Activated CD4-positive, alpha-beta T cell treated with anti-CD3 and anti-CD28 coated beads for 48 hours (primary cell): ENCODE measurements at regions not wholly inside any gene's neighbourhood (a gene's known extent, or its start where the extent isn't known, plus 50 kb on each side); places are given as distances from the start of the nearest gene placed in this dataset.
"Not testable (repeated sequence)": the region's sequence is repeated elsewhere in the genome, so short reads cannot be mapped to it uniquely, and the experiment has no call there.

ENCODE experiments used
- DNase-seq: peaks from one replicate; pipeline ENCODE4 v3.0.0-alpha.2; 2020

- no peak for DNase-seq
Observed at GRCh38 chr5:34452170-34452828, 203.8 kb upstream of the RAI14 start.

- no peak for DNase-seq
Observed at GRCh38 chr5:34455098-34455497, 201.0 kb upstream of the RAI14 start.

DNA sequence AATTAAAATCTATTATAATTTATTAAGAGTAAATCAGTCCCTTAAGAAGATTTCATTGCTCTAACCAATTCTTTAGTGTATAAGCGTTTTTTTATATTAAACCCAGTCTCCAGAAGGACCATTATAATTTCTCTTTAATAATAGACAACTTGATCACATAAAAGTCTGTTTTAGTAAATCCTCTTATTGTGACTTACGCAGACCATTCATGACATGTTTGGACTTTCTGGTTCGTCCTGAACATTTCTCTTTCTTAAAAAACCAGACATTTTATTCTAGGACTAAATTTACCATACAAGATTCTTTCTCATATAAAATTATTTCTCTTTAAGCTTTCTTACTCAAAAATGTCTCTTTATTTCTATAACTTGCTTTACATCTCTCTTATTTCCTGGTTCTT, 196.2 kb upstream of the RAI14 start:
- no peak for DNase-seq

GRCh38 chr5:34460496-34460895, 195.6 kb upstream of the RAI14 start:
- no peak for DNase-seq

DNA sequence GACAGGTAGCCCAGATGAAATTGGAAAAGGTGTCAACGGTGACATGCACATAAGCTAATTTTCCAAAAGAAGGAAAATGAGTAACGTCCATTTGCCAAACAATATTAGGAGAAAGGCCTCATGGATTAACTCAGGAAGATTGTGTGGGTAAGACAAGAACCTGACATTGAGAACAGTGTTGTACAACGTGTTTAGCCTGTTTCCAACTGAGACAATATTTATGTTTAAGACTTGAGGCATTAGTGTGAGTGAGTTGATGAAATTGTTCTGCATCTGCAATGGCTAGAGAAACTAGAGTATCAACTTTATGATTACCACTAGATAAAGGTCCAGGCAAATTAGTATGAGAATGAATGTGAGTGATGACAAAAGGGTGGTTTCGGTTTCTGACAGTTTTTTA, 191.3 kb upstream of the RAI14 start:
- DNase-seq: no peak

DNA sequence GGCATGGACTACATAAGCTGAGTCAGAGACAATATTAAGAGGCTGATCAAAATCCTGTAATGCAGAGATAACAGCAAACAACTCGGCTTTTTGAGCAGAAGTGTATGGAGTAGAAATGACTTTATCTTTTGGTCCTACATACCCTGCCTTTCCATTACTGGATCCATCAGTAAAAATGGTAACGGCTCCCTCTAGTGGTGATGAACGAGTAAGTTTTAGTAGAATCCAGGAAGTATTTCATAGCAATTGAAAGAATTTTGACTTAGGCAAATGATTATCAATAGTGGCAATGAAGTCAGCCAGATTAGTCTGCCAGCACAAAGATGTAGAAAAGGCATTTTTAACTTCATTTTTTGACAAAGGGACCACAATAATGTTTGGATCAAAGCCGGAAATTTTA, 190.8 kb upstream of the RAI14 start:
- not testable (repeated sequence) for DNase-seq

- DNase-seq: not testable (repeated sequence)
Observed at GRCh38 chr5:34466519-34467388, 189.4 kb upstream of the RAI14 start.

DNA sequence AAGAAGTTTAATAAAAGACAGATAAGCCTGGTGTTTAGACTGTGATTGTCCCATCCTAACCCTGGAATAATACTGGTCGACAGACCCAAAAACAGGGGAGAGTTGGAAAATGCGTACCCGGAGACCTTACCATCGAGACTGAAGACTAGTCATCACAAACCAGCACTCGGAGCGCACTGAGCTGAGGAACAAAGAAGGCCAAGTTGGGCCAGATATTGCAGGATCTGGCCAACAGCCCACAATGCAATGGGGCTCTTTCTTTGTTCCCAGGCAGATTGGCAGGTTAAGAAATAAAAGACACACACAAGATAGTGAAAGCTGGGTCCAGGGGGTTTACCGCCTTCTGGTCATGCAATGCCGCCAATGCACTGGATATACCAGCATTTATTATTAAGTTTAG, 188.7 kb upstream of the RAI14 start:
- no peak for DNase-seq

- DNase-seq: not testable (repeated sequence)
Observed at GRCh38 chr5:34467984-34468383, 188.1 kb upstream of the RAI14 start.

- no peak for DNase-seq
Observed at GRCh38 chr5:34469971-34470370, 186.2 kb upstream of the RAI14 start.

DNA sequence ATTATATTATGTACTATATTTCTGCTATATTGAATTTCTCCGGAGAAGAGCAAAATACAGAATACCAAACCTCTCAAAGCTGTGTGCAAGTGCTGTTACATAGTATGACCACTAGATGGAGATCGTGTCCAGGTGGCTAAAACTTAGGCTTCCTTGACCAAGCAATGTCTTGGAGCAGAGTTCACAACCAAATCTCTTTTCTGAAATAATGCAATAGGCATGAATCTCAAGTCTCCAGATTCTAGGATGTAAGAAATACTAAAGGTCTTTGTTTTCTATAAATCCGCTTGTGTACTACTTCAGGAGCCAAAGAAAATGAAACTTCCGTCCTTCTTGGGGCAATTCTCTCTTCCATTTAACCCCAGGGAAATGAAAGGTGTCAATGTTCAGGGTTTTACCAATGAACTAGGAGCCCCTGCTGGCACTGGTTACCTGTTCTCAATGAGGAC, 181.5 kb upstream of the RAI14 start:
- DNase-seq: no peak

DNA sequence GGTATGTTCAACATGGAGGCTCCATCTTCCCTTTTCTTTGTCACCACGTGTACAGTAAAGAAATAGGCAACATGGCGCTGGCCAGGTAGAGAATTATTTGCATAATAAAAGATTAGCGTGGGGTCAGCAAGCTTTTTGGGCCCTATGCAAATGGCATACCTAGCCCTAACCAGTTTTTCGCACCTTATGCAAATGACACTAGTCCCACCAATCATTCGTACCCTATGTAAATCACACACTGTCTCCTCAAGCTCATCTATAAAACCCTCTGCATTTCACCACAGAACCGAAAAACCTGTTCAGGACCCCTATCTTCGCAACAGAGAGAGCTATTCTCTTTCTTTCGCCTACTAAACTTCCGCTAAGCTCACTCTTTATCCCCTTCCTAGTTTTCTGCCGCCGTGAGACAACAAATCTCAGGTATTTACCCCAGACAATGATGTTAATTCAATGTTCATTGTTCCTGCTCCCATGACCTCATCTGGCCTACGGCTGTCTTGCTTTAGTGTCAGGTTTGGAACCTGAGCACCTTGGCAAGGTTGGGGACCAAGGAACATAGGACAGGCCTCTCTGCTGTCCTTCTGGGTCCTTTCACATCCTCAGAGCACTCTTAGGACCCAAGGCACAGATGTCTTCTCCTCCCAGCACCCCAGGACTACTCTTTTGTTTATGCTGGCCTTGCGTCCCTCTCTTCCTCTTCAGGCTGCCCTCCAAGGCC, 180.7 kb upstream of the RAI14 start:
- no peak for DNase-seq

DNA sequence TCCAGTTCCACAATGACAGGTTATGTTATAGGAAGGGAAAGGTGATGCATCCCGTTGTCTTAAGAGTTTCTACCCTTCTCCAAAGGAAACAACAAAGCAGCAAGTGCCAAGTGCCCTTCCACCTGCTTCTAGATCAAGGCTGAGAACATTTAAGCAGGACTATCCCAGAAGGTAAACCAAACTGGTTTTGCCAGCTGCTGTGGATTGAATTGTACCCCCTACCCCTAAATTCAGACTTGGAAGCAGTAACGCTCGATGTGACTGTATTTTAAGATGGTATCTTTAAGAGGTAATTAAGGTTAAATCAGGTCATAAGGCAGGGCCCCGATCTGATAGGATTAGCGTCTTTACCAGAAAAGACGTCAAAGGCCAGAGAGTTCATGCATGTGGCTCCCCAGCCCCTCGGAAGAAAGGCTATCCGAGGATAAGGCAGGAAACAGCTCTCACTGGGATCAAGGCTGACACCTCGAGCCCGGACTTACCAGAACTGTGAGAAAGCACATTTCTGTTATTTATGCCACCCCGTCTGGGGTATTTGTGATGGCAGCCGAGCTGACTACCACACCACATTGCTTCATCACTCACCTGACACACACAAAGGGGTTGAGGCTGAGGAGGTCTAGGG, 179.1 kb upstream of the RAI14 start:
- no peak for DNase-seq

- peak; percentile 22 for DNase-seq
Observed at GRCh38 chr5:34480810-34481528, 175.2 kb upstream of the RAI14 start.

GRCh38 chr5:34483442-34484033, 172.6 kb upstream of the RAI14 start:
- no peak for DNase-seq

DNA sequence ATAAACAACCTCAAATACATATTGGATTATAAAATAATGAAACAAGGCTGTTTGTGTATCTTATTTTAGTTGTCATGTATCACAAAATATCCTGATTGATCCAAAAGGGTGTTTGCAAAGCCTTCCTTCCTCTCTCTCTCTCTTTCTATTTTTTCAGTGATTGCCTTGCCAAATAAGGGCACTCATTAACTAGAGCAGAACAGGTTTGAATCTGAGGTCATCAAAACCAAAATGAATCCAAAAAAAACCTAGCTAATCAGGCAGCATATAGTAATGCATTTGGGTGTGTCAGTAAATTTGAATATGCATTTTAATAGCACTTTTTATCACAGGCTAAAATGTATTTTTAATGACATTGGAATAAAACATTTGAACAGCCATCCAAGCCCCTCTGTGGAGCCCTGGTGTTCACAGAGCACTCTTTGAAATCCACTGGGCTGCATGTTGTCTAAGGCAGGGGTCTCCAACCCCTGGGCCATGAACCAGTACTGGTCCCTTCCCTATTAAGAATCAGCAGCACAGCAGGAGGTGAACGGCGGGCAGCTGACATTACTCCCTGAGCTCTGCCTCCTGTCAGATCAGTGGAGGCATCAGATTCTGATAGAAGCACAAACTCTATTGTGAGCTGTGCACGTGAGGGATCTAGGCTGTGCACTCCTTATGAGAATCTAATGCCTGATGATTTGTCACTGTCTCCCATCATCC, 171.8 kb upstream of the RAI14 start:
- no peak for DNase-seq

DNA sequence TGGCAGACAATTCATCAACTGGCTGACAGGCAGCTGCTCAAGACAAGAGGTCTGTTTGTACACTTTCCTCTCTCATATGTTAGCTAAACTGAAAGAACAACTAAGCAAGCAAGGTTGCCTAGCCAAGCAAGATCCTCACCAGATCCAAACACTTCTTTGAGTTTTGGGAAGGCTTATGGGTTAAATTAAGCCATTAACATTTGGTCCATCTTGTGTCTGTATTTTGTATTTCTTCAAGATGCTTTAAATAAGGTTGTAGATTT, 170.4 kb upstream of the RAI14 start:
- DNase-seq: no peak

GRCh38 chr5:34486160-34486848, 169.8 kb upstream of the RAI14 start:
- DNase-seq: peak; percentile 83

DNA sequence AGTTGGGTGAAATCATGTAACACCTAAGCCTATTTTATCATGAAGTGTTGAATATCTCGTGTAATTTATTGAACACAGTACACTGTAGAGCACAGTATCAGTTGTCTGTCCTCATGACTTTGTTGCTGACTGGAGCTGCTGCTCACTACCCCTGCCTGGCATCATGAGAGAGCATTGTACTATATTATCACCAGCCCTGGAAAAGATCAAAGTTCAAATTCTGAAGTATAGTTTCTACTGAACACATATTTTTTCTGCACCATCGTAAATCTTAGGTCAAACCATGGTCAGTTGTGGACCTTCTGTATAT, 169.3 kb upstream of the RAI14 start:
- no peak for DNase-seq

GRCh38 chr5:34487159-34487879, 168.8 kb upstream of the RAI14 start:
- DNase-seq: no peak

GRCh38 chr5:34487956-34488355, 168.2 kb upstream of the RAI14 start:
- no peak for DNase-seq
